Stomach (tissue), 4 donors: ENCODE measurements at regions not wholly inside any gene's neighbourhood (a gene's known extent, or its start where the extent isn't known, plus 50 kb on each side); places are given as distances from the start of the nearest gene placed in this dataset.

Source experiments
- EP300 ChIP-seq: sonication (generic); formaldehyde crosslinking; IDR thresholded peaks from one replicate; pipeline ENCODE4 v1.6.1; 2017; ENCODE audit warnings: antibody characterized with exemption
- POLR2A ChIP-seq, 4 donors: fragments of 450-650 bp; IDR thresholded peaks; one replicate each; pipeline ENCODE4 v1.6.1; 2016; ENCODE audit warnings: antibody characterized with exemption in 4 of 4, control low read depth in 2 of 4, mild to moderate bottlenecking in 1 of 4, moderate library complexity in 1 of 4
- POLR2AphosphoS5 ChIP-seq, 3 donors: sonication (generic); formaldehyde crosslinking; IDR thresholded peaks; one replicate each; pipeline ENCODE4 v1.6.1; 2016; ENCODE audit warnings: antibody characterized with exemption in 3 of 3
- TF ChIP-seq, protein P1 (sequence below), 7 experiments: fragments of 450-650 bp in 4 of 7; fragments of 200-600 bp in 3 of 7; sonication (generic) in 3 of 7; IDR thresholded peaks; one replicate each; pipeline ENCODE4 v1.5.1; 2016 to 2019; ENCODE audit warnings: antibody characterized with exemption in 7 of 7, control low read depth in 2 of 7, mild to moderate bottlenecking in 1 of 7

DNA sequence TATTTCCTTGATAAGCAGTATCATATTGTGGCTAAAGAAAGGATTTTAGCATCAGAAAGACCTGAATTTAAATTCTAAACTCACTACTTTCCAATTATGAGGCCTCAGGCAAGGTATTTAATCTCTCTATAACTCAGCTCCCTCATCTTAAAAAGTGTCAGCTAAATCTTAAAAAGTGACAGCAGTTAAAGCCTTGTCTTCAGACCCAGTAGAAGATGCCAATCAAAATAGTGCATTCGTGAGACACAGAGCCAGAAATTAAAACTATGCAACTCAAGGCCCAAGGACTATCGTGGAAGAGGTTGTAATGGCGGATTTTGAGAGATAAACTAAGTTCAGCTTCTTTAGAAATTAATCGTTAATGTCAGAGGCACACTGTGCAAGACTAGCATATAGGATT, 677.5 kb upstream of the BRINP3 start:
- TF ChIP-seq, protein P1, sequence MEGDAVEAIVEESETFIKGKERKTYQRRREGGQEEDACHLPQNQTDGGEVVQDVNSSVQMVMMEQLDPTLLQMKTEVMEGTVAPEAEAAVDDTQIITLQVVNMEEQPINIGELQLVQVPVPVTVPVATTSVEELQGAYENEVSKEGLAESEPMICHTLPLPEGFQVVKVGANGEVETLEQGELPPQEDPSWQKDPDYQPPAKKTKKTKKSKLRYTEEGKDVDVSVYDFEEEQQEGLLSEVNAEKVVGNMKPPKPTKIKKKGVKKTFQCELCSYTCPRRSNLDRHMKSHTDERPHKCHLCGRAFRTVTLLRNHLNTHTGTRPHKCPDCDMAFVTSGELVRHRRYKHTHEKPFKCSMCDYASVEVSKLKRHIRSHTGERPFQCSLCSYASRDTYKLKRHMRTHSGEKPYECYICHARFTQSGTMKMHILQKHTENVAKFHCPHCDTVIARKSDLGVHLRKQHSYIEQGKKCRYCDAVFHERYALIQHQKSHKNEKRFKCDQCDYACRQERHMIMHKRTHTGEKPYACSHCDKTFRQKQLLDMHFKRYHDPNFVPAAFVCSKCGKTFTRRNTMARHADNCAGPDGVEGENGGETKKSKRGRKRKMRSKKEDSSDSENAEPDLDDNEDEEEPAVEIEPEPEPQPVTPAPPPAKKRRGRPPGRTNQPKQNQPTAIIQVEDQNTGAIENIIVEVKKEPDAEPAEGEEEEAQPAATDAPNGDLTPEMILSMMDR (IDR thresholded peaks at IDR 0.05), result no peak
- TF ChIP-seq POLR2AphosphoS5 (IDR thresholded peaks at IDR 0.05) (no peak), POLR2A (IDR thresholded peaks at IDR 0.05) (no peak), EP300 (no peak)
